ENCODE measurements at regions not wholly inside any gene's neighbourhood (a gene's known extent, or its start where the extent isn't known, plus 50 kb on each side); places are given as distances from the start of the nearest gene placed in this dataset.
"Not testable (repeated sequence)": the region's sequence is repeated elsewhere in the genome, so short reads cannot be mapped to it uniquely, and the experiment has no call there.

GRCh38 chr6:170019818-170020583 is 268.6 kb downstream of the ERMARD start:
- DNase-seq (ENCODE audit: low read depth in 2 of 2) = no peak

GRCh38 chr6:170018936-170019817 is 267.8 kb downstream of the ERMARD start:
- DNase-seq (ENCODE audit: low read depth in 2 of 2) = no peak

DNA sequence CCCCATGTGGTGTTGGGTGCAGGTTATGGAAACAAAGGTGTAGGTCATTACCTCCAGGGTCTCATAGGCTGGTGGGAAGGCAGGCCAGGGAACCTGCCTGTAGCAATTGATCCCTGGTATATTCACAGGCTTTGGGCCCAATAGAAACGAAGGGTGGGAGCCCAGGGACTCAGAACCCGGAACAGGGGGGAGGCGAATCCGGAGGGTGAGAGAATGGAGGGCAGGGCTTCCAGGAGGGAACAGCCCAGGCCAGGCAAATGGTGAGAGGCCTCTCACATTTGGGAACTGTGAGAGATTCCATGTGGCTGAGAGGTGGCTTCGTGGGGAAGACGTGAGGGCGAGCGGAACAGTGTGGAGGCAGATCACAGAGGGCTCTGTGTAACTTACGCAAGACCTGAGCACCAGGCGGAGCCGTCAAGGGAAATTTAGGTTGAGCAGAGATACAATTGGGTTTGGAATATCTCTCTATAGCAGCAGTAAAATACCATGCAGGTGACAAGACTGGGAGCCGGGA is 267.1 kb downstream of the ERMARD start:
- DNase-seq (ENCODE audit: low read depth in 2 of 2) = no peak

- DNase-seq (ENCODE audit: low read depth in 2 of 2) = no peak
Observed at GRCh38 chr6:170017603-170018320, 266.3 kb downstream of the ERMARD start.

DNA sequence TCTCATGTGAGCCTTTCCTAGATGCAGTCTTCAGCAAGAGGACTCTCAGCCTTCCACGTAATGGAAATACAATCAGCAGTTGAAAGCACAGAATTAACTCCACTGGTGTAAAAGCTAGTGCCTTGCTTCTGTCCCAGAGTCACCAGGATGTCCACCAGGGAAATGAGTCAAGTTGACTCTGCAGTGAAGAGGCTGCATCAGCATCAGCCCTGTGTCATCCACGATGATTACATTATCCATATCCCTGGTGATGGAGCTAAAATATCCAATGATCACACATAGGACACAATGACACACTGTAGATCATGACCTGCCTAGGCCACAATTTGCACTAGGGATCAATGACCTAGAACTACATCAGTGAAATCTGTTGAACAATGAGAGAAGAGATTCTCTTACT is 262.4 kb downstream of the ERMARD start:
- DNase-seq (ENCODE audit: low read depth in 2 of 2) = no peak

DNA sequence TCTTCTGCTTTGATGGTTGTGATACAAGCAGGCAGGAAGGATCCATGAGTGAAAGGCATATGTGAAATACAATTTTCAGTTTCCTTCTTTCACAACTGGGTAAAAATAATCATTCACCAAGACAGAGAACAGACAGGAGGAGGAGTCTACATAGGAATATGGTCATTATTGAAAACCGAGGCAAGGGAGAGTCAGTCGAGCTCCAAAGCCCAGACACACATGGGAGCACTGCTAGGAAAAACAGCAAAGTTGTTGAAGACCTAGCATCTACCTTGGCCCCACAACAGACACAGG is 260.6 kb downstream of the ERMARD start:
- no peak for DNase-seq (ENCODE audit: low read depth in 2 of 2)

DNA sequence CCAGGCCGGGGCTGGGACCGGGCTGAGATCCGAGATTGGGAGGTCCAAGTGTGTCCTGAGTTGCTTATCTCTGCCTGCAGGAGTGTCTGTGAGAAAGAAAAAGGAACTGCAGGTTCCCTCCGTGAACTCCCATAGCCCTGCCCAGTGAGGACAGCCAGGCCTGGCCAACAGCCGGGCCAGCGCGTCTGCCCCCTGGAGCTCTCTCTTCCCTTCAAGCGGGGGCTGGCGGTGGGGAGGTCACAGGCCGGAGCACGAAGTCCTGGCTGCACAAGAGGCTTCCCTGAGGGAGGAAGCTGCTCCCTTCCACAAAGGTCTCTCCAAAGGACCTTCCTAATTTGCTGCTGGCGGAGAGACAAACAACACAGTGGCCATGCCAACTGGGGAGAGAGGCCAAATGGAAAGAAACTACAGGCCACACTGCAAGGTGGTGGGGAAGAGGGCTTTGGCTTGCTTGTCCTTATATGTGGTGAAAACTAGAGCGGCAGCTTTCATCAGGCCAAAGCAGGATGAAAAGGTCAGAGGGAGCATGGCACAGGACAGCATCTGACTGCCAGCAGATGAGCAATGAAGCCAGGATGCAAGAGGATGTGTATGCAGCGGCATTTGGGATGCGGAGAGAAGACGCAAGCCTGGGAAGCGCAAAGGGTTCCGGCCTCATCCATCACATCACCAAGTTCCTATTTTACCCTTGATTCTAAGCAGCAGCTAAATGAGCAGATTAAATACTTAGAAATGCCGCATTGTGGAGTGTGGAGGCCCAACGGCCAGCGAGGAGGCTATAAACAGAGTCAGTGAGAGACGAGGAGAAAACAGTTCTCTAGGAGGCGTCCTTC is 260.0 kb downstream of the ERMARD start:
- no peak for DNase-seq (ENCODE audit: low read depth in 2 of 2)

GRCh38 chr6:170010665-170011203 is 259.3 kb downstream of the ERMARD start:
- DNase-seq (ENCODE audit: low read depth in 2 of 2) = no peak

- no peak for DNase-seq (ENCODE audit: low read depth in 2 of 2)
Observed at GRCh38 chr6:170008294-170008785, 256.9 kb downstream of the ERMARD start.

DNA sequence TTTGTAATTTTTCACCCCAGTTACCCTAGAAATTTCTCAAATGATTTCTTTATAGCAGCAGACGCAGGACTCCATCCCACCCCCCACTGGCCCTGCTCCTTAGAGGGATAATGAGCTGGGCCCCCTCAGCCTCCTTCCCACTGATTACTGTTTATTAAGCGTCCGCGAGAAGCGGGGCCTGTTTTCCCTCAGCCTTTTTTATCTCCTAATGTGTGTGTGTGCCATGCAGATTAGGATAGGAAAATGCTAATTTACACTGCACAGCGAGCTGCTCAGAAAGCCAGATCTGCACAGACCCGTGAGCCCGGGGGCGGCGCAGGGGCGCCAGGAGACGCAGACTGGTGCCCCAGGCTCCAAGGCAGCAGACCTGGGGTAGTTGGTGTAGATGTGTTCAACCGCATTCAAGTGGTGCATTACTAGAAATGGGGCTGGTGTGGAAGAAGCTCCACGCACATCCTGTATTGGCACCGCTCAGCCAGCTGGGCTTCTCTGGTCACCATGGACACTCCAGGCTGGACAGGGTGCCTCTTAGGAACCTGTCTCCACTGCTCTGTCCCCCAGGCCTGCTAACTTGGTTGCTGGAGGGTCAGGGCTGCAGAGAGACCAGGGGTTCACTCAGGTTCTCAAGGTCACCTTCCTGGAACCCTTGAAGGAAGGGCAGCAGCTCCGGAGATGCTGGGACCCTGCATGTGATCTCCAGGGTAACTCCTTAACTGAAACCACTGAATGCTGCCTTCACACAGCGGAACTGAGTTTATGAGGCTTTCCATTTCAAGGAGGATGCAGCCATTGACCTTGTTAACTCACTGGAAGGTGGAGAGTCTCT is 256.3 kb downstream of the ERMARD start:
- DNase-seq (ENCODE audit: low read depth in 2 of 2) = no peak

GRCh38 chr6:170006900-170007467 is 255.6 kb downstream of the ERMARD start:
- no peak for DNase-seq (ENCODE audit: low read depth in 2 of 2)

DNA sequence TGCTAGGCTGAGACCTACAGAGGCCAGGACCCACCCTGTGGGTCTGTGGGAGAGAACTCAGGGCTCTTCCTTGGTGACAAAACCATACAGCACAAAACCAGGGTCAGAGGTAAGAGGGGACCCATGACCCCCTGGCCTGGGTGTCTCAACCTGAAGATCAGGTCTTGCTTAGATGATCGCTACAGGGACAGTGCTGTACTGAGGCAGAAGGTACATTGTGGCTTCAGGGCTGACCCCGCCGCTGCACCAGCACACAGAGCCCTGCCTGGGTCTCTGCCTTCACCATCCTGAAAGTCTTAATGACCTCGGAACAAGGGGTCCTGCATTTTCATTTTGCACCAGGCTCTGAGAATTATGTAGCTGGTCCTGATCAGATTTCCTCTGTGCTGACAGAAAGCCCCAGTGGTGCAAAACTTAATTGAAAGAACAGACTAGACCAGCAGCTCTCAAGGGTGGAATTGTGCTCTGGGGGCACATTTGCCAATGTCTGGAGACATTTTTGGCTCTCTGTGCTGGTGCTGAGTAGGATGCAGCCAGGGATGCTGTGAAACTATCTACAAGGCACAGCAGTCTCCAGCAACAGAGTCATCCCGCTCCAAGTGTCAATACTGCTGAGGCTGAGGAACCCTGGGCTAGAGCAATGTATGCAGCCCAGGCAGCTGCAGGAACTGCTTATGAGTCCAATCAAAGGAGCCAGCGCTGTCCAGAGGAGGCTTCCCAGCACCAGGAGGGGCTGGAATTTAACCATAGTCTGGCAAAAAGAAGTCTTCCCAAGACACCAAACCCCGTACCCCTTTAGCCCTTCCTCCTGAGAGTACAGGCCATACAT is 254.9 kb downstream of the ERMARD start:
- no peak for DNase-seq (ENCODE audit: low read depth in 2 of 2)

DNA sequence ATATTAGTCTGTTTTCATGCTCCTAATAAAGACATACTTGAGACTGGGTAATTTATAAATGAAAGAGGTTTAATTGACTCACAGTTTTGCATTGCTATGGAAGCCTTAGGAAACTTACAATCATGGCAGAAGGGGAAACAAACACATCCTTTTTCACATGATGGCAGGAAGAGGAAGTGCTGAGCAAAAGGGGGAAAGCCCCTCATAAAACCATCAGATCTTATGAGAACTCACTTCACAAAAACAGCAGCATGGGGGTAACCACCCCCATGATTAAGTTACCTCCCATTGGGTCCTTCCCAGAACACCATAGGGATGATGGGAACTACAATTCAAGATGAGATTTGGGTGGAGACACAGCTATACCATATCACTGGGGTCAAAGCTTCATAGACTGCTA is 254.2 kb downstream of the ERMARD start:
- no peak for DNase-seq (ENCODE audit: low read depth in 2 of 2)

GRCh38 chr6:170004585-170005210 is 253.3 kb downstream of the ERMARD start:
- DNase-seq (ENCODE audit: low read depth in 2 of 2) = no peak

DNA sequence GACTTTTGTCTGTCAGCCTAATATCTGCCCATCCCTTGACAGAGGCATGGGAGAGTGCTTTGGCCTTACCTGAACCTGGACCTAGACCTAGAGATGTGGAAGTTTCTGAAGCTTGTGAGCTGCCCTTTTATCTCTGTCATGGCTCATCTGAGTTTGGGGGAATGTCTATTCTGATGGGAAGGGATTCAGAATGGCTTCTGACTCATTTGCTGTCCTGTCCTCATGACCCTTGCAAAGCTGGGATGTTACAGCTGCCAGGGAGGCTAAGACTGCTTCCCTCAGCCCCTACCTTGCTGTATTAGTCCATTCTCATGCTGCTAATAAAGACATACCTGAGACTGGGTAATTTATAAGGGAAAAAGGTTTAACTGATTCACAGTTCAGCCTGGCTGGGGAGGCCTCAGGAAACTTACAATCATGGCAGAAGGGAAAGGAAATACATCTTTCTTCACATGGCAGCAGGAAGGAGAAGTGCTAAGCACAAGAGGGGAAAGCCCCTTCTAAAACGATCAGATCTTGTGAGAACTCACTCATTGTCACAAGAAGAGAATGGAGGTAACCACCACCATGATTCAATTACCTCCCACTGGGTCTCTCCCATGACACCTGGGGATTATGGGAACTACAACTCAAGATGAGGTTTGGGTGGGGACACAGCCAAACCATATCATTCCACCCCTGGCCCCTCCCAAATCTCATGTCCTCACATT is 252.2 kb downstream of the ERMARD start:
- no peak for DNase-seq (ENCODE audit: low read depth in 2 of 2)

- DNase-seq (ENCODE audit: low read depth in 2 of 2) = no peak
Observed at GRCh38 chr6:170003027-170003426, 251.6 kb downstream of the ERMARD start.

DNA sequence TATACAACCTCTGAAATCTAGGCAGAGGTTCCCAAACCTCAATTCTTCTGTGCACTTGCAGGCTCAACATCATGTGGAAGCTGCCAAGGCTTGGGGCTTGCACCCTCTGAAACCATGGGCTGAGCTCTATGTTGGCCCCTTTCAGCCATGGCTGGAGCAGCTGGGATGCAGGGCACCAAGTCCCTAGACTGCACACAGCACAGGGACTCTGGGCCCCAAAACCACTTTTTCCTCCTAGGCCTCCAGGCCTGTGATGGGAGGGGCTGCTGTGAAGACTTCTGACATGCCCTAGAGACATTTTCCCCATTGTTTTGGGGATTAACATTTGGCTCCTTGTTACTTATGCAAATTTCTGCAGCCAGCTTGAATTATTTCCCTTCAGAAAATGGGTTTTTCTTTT is 250.4 kb downstream of the ERMARD start:
- not testable (repeated sequence) for DNase-seq (ENCODE audit: low read depth in 2 of 2)

Measured in stimulated activated CD8-positive, alpha-beta memory T cell treated with anti-CD3 and anti-CD28 coated beads, Interleukin-2, amount 100 ng/mL, for 48 hours (primary cell).